HG02938 (cell line): ENCODE measurements at regions not wholly inside any gene's neighbourhood (a gene's known extent, or its start where the extent isn't known, plus 50 kb on each side); places are given as distances from the start of the nearest gene placed in this dataset.
"Not testable (repeated sequence)": the region's sequence is repeated elsewhere in the genome, so short reads cannot be mapped to it uniquely, and the experiment has no call there.

Experiments used
- ATAC-seq: cut with Tn5 transposase; IDR thresholded peaks from one replicate; pipeline ENCODE4 v1.9.1; 2021; ENCODE audit warnings: mild to moderate bottlenecking, moderate library complexity; ENCODE audit not compliant: unreplicated experiment

DNA sequence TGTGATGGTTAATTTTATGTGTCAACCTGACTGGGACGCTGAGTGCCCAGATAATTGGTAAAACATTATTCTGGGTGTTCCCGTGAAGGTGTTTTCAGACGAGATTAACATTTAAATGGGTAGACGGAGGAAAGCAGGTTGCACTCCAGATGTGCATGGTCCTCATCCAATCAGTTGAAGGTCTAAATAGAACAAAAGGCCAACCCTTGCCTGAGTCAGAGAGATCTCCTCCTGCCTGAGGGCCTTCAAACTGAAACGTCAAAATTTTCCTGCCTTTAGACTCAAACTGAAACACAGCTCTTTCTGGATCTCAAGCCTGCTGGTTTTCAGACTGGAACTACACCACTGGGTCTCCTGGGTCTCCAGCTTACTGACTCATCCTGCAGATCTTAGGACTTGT, 73.5 kb downstream of the NPIPA8 start:
- not testable (repeated sequence) for ATAC-seq

DNA sequence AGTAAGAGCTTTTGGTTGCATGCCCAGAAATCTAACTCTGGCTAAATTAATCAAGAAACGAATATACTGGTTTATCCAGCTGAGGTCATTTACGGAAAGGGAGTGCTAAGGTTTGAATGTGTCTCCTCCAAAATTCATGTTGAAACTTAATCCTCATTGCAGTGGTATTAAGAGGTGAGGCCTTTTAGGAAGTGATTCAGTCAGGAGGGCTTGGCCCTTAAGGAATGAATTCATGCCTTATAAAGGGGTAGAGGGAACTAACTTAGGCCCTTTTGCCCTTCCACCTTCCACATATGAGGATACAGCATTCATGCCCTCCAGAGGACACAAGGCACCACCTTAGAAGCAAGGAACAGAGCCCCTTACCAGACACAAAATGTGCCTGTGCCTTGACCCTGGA, 74.7 kb downstream of the NPIPA8 start:
- ATAC-seq, result not testable (repeated sequence)

DNA sequence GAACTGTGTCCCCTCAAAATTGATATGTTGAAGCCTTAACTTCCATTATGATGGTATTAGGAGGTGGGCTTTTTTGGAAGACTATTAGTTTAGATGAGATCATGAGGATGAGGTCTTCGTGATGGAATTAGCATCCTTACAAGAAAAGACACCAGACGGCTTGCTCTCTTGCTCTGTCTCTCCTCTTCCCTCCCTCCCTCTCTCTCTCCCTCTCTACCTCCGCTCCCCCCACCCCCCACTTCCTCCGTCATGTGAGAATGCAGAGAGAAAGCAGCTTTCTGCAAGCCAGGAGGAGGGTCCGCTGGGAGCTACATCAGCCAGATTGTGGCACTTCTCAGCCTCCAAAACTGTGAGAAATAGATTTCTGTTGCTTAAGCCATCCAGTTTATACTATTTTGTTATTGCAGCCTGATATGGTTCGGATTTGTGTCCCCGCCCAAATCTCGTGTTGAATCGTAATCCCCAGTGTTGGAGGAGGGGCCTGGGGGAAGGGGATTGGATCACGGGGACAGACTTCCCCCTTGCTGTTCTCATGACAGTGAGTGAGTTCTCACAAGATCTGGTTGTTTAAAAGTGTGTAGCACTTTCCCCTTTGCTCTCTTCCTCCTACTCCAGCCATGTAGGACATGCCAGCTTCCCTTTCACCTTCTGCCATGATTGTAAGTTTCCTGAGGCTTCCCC, 76.9 kb downstream of the NPIPA8 start:
- ATAC-seq, result not testable (repeated sequence)

DNA sequence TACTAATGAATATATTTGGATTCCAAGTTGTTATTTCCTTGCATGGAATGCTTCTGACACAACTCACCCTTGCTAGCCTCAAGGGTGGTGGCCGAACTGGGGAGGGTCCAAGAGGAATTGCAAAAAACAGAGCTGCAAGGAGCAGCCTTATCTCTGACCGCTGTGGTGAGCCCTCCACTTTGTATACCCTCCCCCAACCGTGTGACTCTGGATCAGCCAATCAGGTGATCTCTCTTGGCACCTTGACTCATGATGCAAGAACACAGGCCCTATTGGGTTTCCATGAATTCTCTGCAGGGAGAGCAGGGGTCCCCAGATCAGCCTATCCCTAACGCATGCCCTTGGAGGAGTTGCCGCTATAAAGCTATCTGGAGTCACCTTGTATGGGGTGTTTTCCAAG, 83.6 kb downstream of the NPIPA8 start:
- not testable (repeated sequence) for ATAC-seq

DNA sequence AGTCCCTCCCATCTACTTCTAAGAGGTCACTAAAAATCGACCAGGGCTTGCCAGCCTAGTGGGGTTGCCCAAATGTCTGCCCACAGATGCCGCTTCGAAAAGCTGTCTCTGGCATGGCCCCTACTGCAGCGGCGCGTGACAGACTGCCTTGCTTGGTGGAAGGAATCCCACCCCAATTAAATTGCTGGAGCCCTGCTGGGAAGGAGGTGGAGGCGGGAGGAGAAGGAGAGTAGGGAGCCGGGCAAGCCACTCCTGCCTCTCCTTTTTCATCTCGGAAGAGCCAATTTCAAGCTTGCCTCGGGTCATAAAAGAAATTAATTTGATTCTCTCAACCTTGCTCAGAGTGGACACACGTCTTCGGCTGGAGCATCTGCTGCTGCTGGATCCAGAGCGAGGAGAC, 106.0 kb downstream of the NPIPA8 start:
- not testable (repeated sequence) for ATAC-seq

DNA sequence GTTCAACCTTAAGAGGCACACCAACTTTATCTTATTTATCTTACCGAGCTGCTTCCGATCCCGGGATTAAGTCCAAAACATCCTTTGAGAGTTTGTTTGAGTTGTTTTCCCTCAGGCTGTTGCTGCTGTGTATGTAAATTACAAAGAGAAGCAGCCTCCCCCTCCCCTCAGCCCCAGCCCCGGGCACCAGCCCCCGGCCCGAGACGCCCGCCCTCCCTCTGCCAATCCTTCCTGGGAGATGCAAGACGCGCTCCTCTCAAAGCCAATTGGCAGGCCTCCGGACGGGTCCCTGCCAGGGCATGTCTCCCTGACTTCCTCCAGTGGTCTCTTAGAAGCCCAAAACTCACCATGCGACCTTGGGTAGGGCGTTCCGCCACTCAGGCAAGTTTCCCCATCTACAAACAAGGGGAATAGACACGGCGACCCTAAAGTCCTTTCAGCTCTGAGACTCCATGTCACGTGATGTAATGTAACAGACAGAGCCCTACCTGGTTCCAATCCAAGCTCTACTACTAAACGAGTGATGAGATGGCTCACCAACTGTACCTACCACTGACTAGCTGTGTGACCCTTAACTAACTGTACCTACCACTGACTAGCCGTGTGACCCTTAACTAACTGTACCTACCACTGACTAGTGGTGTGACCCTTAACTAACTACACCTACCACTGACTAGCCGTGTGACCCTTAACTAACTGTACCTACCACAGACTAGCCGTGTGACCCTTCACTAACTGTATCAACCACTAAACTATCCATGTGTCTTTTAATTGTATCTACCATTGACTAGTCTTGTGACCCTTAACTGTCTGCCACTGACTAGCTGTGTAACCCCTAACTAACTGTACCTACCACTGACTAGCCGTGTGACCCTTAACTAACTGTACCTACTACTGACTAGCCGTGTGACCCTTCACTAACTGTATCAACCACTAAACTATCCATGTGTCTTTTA, 114.2 kb downstream of the NPIPA8 start:
- not testable (repeated sequence) for ATAC-seq

DNA sequence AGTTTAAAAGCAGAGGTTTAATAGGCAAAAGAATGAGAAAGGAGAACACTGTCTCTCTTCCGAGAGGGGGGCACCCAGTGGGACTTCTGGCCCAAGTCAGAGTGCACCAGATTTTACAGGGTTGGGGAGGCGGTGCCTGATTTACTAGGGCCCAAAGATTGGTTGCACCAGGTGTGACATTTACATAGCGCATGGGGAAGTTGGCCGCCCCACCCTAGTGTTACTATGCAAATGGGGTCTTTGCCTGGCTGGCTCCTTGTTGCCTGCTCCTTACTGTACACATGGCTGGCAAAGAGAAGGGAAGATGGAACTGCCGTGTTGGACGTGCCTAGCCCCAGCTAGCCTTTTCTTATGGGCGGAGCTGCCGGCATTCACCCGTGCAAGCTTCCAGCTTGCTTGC, 118.8 kb downstream of the NPIPA8 start:
- not testable (repeated sequence) for ATAC-seq

DNA sequence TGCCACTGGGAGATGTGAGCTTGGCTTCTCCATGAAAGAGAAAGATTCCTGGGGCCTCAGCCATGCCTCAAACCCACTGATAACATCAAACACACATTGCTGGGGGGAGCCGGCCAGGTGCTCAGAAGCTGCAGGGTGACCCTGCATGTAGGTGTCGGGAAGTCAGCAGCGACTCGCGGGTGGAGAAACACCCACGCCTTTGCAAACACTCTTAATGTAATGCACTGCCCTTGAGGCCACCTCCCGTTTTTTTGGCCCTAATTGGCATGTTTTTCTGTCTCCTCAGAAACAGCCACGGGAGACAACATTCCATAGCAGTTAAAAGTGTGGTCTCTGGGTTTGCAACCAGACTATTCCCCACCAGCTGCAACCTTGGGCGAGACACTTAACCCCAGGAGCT, 119.7 kb downstream of the NPIPA8 start:
- not testable (repeated sequence) for ATAC-seq

DNA sequence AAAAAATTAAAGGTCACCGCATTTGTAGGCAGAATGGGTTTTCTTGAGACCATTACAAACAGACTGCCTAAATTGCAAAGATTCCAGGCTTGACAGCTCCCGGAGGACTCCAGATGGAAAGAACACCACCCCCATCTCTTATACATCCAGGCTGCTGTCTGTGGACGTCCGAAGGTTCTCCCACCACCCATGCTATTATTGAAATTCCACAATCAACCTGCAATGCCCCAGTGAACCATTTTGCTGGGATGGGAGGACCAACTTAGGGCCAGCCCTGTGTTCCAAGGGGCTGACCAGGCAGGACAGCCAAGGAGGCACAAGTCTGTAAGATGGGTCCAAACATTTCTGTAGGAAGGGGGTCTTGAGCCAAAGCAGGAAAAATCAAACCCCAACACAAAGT, 122.7 kb downstream of the NPIPA8 start:
- not testable (repeated sequence) for ATAC-seq

DNA sequence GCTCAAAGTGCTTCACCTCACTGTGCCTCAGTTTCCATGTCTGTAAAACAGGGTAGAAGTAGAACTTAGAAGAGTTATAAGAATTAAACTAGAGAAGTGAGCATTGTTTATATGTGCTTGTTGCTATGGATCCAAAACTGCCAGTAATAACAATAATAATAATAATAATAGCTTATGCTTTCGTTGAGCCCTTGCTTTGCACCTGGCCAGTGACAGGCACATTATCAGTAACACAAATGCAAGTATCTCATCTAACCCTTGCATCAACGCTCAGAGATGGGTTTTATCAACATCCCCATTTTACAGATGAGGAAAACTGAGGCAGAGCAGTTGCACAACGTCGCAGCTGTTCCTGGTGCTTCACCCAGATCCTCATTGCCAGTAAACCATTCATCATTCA, 125.0 kb downstream of the NPIPA8 start:
- not testable (repeated sequence) for ATAC-seq

DNA sequence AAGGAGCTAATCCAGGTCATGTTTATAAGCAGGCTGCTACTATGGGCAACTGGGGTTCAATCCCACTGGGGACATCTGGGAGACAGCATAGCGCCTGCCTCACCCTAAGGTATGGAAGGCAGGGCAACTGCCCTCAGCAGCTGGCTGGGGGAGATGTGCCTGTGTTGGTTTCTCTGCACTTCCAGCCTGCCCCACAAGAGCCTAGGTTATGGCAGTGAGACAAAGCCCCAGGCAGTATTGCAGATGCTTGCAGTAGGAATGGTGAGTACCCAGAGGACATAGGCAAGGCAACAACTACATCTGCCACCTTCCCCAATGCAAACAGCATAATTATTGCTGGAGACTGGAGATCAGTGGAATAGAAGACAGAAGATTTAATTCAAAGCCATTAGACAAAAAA, 131.8 kb downstream of the NPIPA8 start:
- not testable (repeated sequence) for ATAC-seq

DNA sequence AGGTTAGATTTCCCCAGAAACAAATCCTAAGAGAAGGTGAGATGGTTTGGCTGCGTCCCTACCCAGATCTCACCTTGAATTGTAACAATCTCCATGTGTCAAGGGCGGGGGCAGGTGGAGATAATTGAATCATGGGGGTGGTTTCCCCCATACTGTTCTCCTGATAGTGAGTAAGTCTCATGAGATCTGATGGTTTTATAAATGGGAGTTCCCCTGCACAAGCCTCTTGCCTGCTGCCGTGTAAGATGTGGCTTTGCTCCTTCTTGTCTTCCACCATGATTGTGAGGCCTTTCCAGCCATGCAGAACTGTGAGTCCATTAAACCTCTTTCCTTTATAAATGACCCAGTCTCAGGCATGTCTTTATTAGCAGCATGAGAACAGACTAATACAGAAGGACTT, 132.2 kb downstream of the NPIPA8 start:
- not testable (repeated sequence) for ATAC-seq

DNA sequence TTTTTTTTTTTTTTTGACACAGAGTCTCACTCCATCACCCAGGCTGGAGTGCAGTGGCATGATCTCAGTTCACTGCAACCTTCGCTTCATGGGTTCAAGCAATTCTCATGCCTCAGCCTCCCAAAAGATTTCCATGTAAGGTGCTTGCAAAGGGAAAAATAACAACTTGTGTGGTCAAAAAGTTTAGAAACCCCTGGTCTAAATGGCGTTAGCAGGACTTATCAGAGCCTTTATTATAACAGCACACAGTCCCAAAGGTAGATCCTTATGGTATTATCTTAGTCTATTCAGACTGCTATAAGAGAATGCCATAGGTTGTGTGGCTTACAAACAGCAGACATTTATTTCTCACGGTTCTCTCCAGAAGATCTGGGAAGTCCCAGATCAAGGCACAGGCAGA, 135.0 kb downstream of the NPIPA8 start:
- ATAC-seq, result not testable (repeated sequence)

DNA sequence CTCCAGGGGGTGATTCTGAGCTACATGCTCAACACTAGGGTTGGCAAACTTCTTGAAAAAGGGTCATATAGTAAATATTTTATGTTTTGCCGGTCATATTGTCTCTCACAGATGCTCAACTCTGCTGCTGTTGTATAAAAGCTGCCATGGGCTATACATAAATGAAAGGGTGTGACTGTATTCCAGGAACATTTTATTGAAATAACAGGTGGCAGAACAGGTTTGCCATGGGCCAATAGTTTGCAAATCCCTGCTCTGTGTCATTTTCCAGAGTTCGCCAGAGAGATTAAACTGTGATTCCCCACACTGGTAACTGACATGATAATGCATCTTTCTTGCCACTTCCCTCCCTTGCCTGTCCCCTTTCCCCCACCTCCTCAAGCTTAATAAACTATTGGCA, 144.1 kb downstream of the NPIPA8 start:
- ATAC-seq, result not testable (repeated sequence)

DNA sequence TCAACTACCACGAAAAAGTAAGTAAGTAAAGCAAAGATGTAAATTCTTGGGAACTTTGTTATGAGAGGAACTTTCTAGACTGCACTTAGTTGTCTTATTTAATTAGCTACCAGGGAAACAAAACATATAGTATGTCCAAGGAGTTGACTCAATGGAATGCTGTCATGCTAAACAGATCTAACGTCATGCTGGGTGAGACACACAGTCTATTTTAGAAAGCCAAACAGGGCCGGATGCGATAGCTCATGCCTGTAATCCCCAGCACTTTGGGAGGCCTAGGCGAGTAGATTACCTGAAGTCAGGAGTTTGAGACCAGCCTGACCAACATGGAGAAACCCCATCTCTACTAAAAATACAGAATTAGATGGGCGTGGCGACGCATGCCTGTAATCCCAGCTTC, 146.4 kb downstream of the NPIPA8 start:
- not testable (repeated sequence) for ATAC-seq

DNA sequence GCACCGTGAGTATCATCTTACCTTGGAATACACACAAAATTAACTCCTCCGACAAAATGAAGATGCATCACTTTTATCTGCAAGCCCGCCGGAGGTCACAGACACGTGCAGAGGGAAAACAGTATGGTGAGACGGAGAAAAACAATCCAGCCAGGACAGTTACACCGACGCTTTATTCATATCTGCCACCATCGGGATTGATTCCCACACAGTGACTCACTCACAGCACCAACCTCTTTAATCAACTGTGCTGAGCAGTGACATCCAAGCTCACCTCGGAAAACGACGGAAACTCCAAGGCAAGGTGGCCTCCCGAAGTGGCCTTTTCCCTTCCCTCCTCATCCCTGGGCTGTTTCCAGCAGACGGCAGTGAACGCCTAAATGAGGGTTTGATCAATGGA, 151.8 kb downstream of the NPIPA8 start:
- ATAC-seq, result not testable (repeated sequence)

DNA sequence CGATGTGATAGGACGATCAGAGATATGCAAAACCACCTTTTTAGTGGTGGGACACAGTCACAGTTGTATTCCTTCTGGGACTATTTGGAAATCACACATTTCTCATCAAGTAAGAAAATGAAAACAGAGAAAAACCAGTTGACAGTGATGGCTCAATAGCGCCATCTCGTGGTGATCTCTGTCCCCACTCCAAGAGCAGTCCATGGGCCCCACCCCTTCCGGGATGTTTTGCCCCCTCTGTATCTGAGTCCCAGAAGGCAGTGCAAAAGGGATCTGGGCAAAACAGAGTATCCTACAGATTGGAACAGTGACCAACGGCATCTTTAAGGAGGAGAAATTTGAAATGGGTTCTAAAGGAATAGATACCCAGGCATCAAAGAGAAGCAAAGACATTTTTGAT, 155.5 kb downstream of the NPIPA8 start:
- not testable (repeated sequence) for ATAC-seq

DNA sequence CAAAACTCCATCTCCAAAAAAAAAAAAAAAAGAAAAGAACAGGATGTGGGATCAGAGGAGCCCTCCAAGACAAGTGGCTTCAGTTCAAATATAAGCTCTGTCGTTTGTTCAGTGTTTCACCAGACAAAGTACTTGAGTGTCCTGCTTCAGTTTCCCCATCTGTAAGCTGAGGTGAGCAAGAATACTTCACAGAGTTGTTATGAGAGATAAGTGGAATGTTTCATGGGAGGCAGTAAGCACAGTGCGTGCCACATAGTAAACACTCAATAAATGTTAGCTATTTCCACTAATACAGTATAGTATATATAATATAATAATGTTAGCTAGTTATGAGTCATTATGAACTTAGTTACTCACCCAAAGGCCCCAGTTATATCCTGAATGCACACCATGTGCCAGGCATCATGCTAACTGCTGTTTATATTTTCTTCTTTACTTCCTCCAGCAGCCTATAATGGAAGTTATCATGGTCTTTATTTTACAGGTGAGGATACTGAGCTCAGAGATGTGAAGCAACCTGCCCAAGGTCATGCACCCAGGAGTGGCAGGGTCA, 162.5 kb downstream of the NPIPA8 start:
- not testable (repeated sequence) for ATAC-seq

DNA sequence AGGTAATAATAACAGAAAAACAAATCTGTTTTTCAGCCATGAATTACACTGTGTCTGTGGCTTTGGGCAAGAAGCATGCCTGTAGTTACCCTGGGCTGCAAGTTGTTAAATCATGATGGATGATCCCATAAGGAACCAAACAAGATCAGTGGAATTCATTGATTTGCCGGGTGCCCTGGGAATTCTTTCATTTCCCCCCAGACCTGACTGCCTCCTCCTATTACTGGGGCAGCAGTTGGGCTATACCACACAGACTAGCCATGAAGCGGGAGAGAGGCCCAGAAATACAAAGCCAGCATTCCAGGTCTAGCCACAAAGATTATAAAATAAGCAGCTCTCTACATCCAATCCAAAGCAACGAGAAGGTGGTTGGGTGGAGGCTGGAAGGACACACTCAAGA, 174.2 kb downstream of the NPIPA8 start:
- not testable (repeated sequence) for ATAC-seq

DNA sequence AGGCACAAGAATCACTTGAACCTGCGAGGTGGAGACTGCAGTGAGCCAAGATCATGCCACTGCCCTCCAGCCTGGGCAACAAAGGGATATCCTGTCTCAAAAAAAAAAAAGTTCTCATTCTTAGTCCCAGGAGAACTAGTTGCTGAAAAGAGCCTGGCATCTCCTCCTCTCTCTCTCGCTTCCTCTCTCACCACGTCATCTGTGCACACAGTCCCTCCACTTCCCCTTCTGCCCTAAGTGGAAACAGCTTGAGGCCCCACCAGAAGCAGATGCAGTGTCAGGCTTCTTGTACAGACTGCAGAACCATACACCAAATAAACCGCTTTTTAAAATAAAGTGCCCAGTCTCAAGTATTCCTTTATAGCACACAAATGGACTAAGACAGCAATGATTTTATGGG, 175.3 kb downstream of the NPIPA8 start:
- not testable (repeated sequence) for ATAC-seq

DNA sequence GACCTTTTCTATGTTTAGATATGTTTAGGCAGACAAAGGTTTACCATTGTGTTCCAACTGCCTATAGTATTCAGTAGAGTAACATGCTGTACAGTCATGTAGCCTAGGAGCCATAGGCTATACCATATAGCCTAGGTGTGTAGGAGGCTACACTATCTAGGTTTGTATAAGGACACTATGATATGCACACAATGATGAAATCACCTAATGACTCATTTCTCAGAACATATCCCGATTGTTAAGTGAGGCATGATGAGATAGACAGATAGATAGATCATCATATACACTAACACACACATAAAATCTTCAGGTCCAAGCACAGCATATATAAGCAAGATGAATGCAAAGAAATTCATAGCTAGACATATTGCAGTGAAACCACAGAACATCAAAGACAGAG, 177.4 kb downstream of the NPIPA8 start:
- ATAC-seq, result not testable (repeated sequence)

DNA sequence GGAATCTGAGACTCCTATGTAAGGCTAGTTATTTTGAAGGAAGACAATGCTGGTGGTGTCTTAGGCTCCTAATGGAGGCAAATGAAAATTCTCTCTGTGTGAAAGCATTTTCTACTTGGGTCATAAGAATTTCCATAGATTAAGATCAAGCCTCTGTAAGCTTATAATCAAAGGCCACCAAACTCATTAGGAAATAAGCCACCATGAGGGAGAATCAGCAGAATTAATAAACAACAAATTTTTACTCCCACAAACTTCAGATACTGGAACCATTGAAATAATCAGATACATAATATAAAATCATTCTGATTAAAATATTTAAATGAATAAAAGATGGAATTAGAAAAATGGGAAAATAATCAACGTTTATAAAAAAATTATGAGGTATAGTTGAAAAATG, 178.7 kb downstream of the NPIPA8 start:
- ATAC-seq, result not testable (repeated sequence)
